ENCODE measurements at regions not wholly inside any gene's neighbourhood (a gene's known extent, or its start where the extent isn't known, plus 50 kb on each side); places are given as distances from the start of the nearest gene placed in this dataset.

DNA sequence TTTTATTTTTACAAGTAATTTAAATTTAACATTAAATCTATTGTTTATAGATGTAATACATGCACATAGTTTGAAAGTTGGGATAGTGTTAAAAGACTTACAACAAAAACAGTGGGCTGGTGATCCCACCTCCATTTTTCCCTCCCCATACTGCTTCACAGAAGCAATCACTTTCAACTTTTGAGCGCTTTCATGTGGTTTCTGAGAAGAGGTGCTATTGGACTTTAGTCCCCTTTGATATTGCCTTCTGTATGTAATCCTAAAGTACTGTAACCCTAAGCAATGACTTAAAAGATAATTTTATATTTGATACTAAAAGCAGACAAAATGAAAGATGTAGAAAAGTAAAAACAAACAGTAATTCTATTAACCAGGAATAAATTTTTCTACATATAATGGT is 88.1 kb upstream of the FAM171A1 start:
- TF ChIP-seq, protein P1, sequence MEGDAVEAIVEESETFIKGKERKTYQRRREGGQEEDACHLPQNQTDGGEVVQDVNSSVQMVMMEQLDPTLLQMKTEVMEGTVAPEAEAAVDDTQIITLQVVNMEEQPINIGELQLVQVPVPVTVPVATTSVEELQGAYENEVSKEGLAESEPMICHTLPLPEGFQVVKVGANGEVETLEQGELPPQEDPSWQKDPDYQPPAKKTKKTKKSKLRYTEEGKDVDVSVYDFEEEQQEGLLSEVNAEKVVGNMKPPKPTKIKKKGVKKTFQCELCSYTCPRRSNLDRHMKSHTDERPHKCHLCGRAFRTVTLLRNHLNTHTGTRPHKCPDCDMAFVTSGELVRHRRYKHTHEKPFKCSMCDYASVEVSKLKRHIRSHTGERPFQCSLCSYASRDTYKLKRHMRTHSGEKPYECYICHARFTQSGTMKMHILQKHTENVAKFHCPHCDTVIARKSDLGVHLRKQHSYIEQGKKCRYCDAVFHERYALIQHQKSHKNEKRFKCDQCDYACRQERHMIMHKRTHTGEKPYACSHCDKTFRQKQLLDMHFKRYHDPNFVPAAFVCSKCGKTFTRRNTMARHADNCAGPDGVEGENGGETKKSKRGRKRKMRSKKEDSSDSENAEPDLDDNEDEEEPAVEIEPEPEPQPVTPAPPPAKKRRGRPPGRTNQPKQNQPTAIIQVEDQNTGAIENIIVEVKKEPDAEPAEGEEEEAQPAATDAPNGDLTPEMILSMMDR (IDR thresholded peaks at IDR 0.05): no peak
- no peak for TF ChIP-seq POLR2A (IDR thresholded peaks at IDR 0.05)
- no peak for TF ChIP-seq POLR2AphosphoS5 (IDR thresholded peaks at IDR 0.05; ENCODE audit: insufficient read depth in 1 of 2, low read depth in 1 of 2)
